GM20000 (cell line): ENCODE measurements at regions not wholly inside any gene's neighbourhood (a gene's known extent, or its start where the extent isn't known, plus 50 kb on each side); places are given as distances from the start of the nearest gene placed in this dataset.

ENCODE experiments used
- DNase-seq: peaks from one replicate; pipeline ENCODE4 v3.0.0; 2012; ENCODE audit warnings: low spot score
- CTCF ChIP-seq: IDR thresholded peaks from 2 replicates; pipeline ENCODE4 v1.5.1; 2012; ENCODE audit warnings: mild to moderate bottlenecking, control low read depth; ENCODE audit errors: extremely low read depth, missing control alignments

GRCh38 chr16:50933262-50933661 lies 191.4 kb downstream of the CYLD start:
- TF ChIP-seq CTCF: no peak

GRCh38 chr16:50932348-50932935 lies 190.6 kb downstream of the CYLD start:
- no peak for TF ChIP-seq CTCF
- no peak for DNase-seq

More at GRCh38 chr16:50933262-50933661, 191.4 kb downstream of the CYLD start:
- no peak for DNase-seq

- no peak for TF ChIP-seq CTCF
- DNase-seq: no peak
Measured at GRCh38 chr16:50928065-50928464, 186.2 kb downstream of the CYLD start.

DNA sequence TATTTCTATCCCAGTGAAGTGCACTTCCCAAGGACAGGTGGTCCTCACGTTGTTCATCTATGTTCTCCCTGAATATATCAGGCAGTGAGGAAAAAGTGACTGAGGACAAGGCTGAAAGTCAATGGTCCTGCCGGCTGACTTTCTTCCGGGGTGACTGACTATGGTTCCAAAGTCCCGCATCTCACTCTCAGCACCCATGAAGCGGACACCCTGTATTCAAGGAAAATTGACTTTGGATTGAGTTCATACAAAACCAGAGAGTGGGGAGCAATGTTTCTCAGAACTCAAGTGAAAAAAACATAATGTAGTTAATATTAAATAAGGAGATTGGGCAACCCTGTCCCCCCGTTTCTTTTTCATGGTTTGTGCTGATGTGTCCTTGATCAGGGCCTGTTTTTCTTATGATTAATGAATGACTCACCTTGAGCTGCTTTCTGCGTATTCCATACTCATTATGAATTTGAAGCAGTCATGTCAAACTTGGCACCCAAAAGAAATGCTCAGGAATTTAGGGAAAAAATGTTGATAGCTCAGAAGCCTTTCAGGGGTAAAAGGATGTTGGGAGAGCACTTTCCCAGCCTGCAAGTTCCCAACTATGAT lies 184.0 kb downstream of the CYLD start:
- DNase-seq: no peak

GRCh38 chr16:50924759-50925545 lies 183.1 kb downstream of the CYLD start:
- TF ChIP-seq CTCF: no peak
- no peak for DNase-seq

More for the DNA sequence above, 184.0 kb downstream of the CYLD start:
- no peak for TF ChIP-seq CTCF

- DNase-seq: no peak
- no peak for TF ChIP-seq CTCF
Measured at GRCh38 chr16:50917950-50918703, 176.2 kb downstream of the CYLD start.
